H1 (cell line): ENCODE measurements at regions not wholly inside any gene's neighbourhood (a gene's known extent, or its start where the extent isn't known, plus 50 kb on each side); places are given as distances from the start of the nearest gene placed in this dataset.

Source experiments
- CTCF ChIA-PET: fragments of 300-600 bp; sonication (Branson Sonifier 250); formaldehyde crosslinking; loops from one replicate; lab custom pipeline; 2021; ENCODE audit not compliant: partially characterized antibody; lab: Charles Lee
- POLR2A ChIA-PET: fragments of 300-600 bp; sonication (Branson Sonifier 250); formaldehyde crosslinking; loops from one replicate; lab custom pipeline; 2021; ENCODE audit warnings: inconsistent platforms; ENCODE audit not compliant: partially characterized antibody; lab: Charles Lee
- DNase-seq, 2 experiments: peaks; one replicate each; pipeline versions ENCODE4 v3.0.0 to v3.0.0-alpha.2; 2010 to 2022; ENCODE audit warnings: low spot score in 2 of 2, low read depth in 1 of 2, mixed read lengths in 1 of 2
- FAIRE-seq: peaks from 2 replicates; lab custom pipeline; 2011; peaks lifted over from hg19 to GRCh38; lab: Jason Lieb, UNC
- H2AFZ ChIP-seq: 2 replicates; pipeline ENCODE4 v1.8.1; 2012; ENCODE audit warnings: low read length, inconsistent platforms
- H2AK5ac ChIP-seq: 2 replicates; pipeline ENCODE4 v1.6.1; 2013; ENCODE audit warnings: low read depth, low read length
- H2BK120ac ChIP-seq: replicated peaks from 2 replicates; pipeline ENCODE3; 2013; ENCODE audit warnings: low read depth, low read length, inconsistent platforms
- H2BK12ac ChIP-seq: 2 replicates; pipeline ENCODE4 v1.6.1; 2013; ENCODE audit warnings: low read depth, low read length
- H2BK15ac ChIP-seq: 2 replicates; pipeline ENCODE4 v1.6.1; 2013; ENCODE audit warnings: low read length
- H2BK20ac ChIP-seq: 2 replicates; pipeline ENCODE4 v1.6.1; 2013; ENCODE audit warnings: low read length
- H2BK5ac ChIP-seq: 2 replicates; pipeline ENCODE4 v1.6.1; 2013; ENCODE audit warnings: low read depth, low read length
- H3K14ac ChIP-seq: 2 replicates; pipeline ENCODE4 v1.6.1; 2013; ENCODE audit warnings: inconsistent platforms; ENCODE audit not compliant: insufficient read length
- H3K18ac ChIP-seq: 2 replicates; pipeline ENCODE4 v1.6.1; 2013; ENCODE audit warnings: low read length; ENCODE audit errors: extremely low read depth
- H3K23ac ChIP-seq: 2 replicates; pipeline ENCODE4 v1.6.1; 2013; ENCODE audit warnings: inconsistent platforms; ENCODE audit not compliant: insufficient read length
- H3K23me2 ChIP-seq: 2 replicates; pipeline ENCODE4 v1.6.1; 2013; ENCODE audit warnings: low read depth, low read length
- H3K27ac ChIP-seq: 2 replicates; pipeline ENCODE4 v1.6.1; 2011; ENCODE audit warnings: low read depth, low read length, inconsistent platforms
- H3K27me3 ChIP-seq, 4 experiments: replicated peaks in 1 of 4; 1 replicate in 1 of 4; 2 replicates in 3 of 4; pipeline versions ENCODE4 v1.6.1 to v1.8.1; 2011 to 2013; ENCODE audit warnings: low read length in 3 of 4, mild to moderate bottlenecking in 3 of 4, inconsistent platforms in 2 of 4, mixed read lengths in 2 of 4, moderate library complexity in 1 of 4; ENCODE audit not compliant: control insufficient read depth in 3 of 4, insufficient read depth in 3 of 4; ENCODE audit errors: extremely low read depth in 1 of 4
- H3K36me3 ChIP-seq, 4 experiments: 2 replicates each; pipeline versions ENCODE4 v1.6.1 to v1.8.1; 2011 to 2013; ENCODE audit warnings: mild to moderate bottlenecking in 4 of 4, low read length in 3 of 4, moderate library complexity in 2 of 4, control low read depth in 1 of 4, inconsistent platforms in 1 of 4; ENCODE audit not compliant: insufficient read depth in 4 of 4, control insufficient read depth in 2 of 4
- H3K4ac ChIP-seq: replicated peaks from 2 replicates; pipeline ENCODE3; 2013; ENCODE audit warnings: low read length, low read depth, mixed read lengths, inconsistent platforms; ENCODE audit not compliant: insufficient read length
- H3K4me1 ChIP-seq, 4 experiments: replicated peaks in 1 of 4; 1 replicate in 1 of 4; 2 replicates in 3 of 4; pipeline versions ENCODE4 v1.6.1 to v1.8.1; 2011 to 2013; ENCODE audit warnings: low read length in 3 of 4, inconsistent platforms in 2 of 4, mixed read lengths in 1 of 4; ENCODE audit not compliant: insufficient read depth in 4 of 4, control insufficient read depth in 3 of 4
- H3K4me2 ChIP-seq, 2 experiments: 2 replicates each; pipeline versions ENCODE4 v1.6.1 to v1.8.1; 2011 to 2013; ENCODE audit warnings: low read depth in 2 of 2, low read length in 2 of 2, control low read depth in 1 of 2, inconsistent platforms in 1 of 2, mild to moderate bottlenecking in 1 of 2; ENCODE audit not compliant: insufficient read depth in 1 of 2
- H3K4me3 ChIP-seq, 4 experiments: fragments of 200-600, 300-600 bp in 1 of 4; sonication (generic), shearing (Covaris generic), sonication (Bioruptor Twin) in 1 of 4; 2 replicates each; pipeline versions ENCODE4 v1.5.1 to v1.8.1; 2011 to 2016; ENCODE audit warnings: low read length in 4 of 4, low read depth in 3 of 4, control low read depth in 2 of 4, inconsistent platforms in 2 of 4, mild to moderate bottlenecking in 2 of 4, mixed read lengths in 1 of 4, moderate library complexity in 1 of 4; ENCODE audit not compliant: insufficient read depth in 2 of 4; ENCODE audit errors: extremely low read depth in 1 of 4
- H3K56ac ChIP-seq: replicated peaks from 2 replicates; pipeline ENCODE3; 2013; ENCODE audit warnings: low read depth, mild to moderate bottlenecking, mixed read lengths, low read length, inconsistent platforms; ENCODE audit not compliant: insufficient read length
- H3K79me1 ChIP-seq: 2 replicates; pipeline ENCODE4 v1.6.1; 2013; ENCODE audit warnings: low read depth, low read length, control low read depth
- H3K79me2 ChIP-seq, 2 experiments: 2 replicates each; pipeline versions ENCODE4 v1.6.1 to v1.8.1; 2012 to 2013; ENCODE audit warnings: low read length in 2 of 2, mild to moderate bottlenecking in 2 of 2, inconsistent platforms in 1 of 2; ENCODE audit not compliant: insufficient read depth in 2 of 2, control insufficient read depth in 1 of 2
- H3K9ac ChIP-seq, 4 experiments: replicated peaks in 1 of 4; 1 replicate in 1 of 4; 2 replicates in 3 of 4; pipeline versions ENCODE4 v1.6.1 to v1.8.1; 2011 to 2013; ENCODE audit warnings: low read depth in 3 of 4, low read length in 3 of 4, control low read depth in 2 of 4, mild to moderate bottlenecking in 2 of 4, moderate library complexity in 2 of 4, inconsistent platforms in 1 of 4; ENCODE audit errors: extremely low read depth in 1 of 4
- H3K9me3 ChIP-seq, 2 experiments: 2 replicates each; pipeline versions ENCODE4 v1.6.1 to v1.8.1; 2012 to 2013; ENCODE audit warnings: mild to moderate bottlenecking in 2 of 2, moderate library complexity in 2 of 2, control low read depth in 1 of 2, inconsistent platforms in 1 of 2, low read depth in 1 of 2, low read length in 1 of 2, mixed read lengths in 1 of 2; ENCODE audit not compliant: insufficient read depth in 2 of 2
- H4K20me1 ChIP-seq, 2 experiments: replicated peaks in 1 of 2; 2 replicates each; pipeline versions ENCODE3 to v1.8.1; 2011 to 2013; ENCODE audit warnings: inconsistent platforms in 2 of 2, low read length in 2 of 2, mild to moderate bottlenecking in 1 of 2; ENCODE audit not compliant: insufficient read depth in 2 of 2, control insufficient read depth in 1 of 2
- H4K5ac ChIP-seq: 2 replicates; pipeline ENCODE4 v1.6.1; 2013; ENCODE audit warnings: low read length, low read depth, mixed read lengths, inconsistent platforms; ENCODE audit not compliant: insufficient read length
- H4K8ac ChIP-seq: 2 replicates; pipeline ENCODE4 v1.8.0; 2013; ENCODE audit warnings: mild to moderate bottlenecking, moderate library complexity, low read length, inconsistent platforms; ENCODE audit not compliant: insufficient read depth; ENCODE audit errors: extremely low read depth
- H4K91ac ChIP-seq: replicated peaks from 2 replicates; pipeline ENCODE3; 2013; ENCODE audit warnings: low read length, mixed read lengths, inconsistent platforms; ENCODE audit not compliant: insufficient read length
- BCL11A ChIP-seq, 2 experiments: IDR thresholded peaks; one replicate each; pipeline ENCODE4 v1.6.1; 2011; ENCODE audit warnings: low read depth in 2 of 2, low read length in 2 of 2, mild to moderate bottlenecking in 2 of 2
- CREB1 ChIP-seq: IDR thresholded peaks from 2 replicates; pipeline ENCODE4 v1.6.1; 2012; ENCODE audit warnings: inconsistent platforms
- CTBP2 ChIP-seq: IDR thresholded peaks from 2 replicates; pipeline ENCODE4 v1.7.0; 2011; ENCODE audit warnings: borderline replicate concordance, mild to moderate bottlenecking, moderate library complexity, mixed read lengths, low read length; ENCODE audit not compliant: insufficient read depth, insufficient read length
- CTCF ChIP-seq, 3 experiments: IDR thresholded peaks; 1 replicate in 2 of 3; 2 replicates in 1 of 3; pipeline versions ENCODE4 v1.5.1 to v1.6.1; 2011; ENCODE audit warnings: low read length in 3 of 3, mild to moderate bottlenecking in 3 of 3, inconsistent platforms in 2 of 3, low read depth in 1 of 3, moderate library complexity in 1 of 3; ENCODE audit not compliant: insufficient read depth in 1 of 3; ENCODE audit errors: control extremely low read depth in 1 of 3
- HDAC2 ChIP-seq, 2 experiments: fragments of 300-600 bp in 1 of 2; sonication (generic) in 1 of 2; IDR thresholded peaks; 2 replicates each; pipeline ENCODE4 v1.6.1; 2011 to 2012; ENCODE audit warnings: low read depth in 2 of 2, low read length in 2 of 2, mild to moderate bottlenecking in 2 of 2, moderate library complexity in 2 of 2, borderline replicate concordance in 1 of 2, inconsistent platforms in 1 of 2
- KDM5A ChIP-seq: fragments of 200-600 bp; IDR thresholded peaks from 2 replicates; pipeline ENCODE4 v1.7.1; 2012; ENCODE audit warnings: mild to moderate bottlenecking, low read length, inconsistent platforms, mixed read lengths
- NANOG ChIP-seq: IDR thresholded peaks from 2 replicates; pipeline ENCODE4 v1.6.1; 2011; ENCODE audit warnings: low read length, low read depth, mild to moderate bottlenecking, inconsistent platforms; ENCODE audit not compliant: insufficient read depth, poor library complexity, severe bottlenecking
- POLR2AphosphoS5 ChIP-seq: IDR thresholded peaks from 2 replicates; pipeline ENCODE4 v1.6.1; 2011; ENCODE audit warnings: low read depth, low read length
- RFX5 ChIP-seq: IDR thresholded peaks from 2 replicates; pipeline ENCODE4 v1.6.1; 2011; ENCODE audit warnings: low read depth, low read length, improper control_type of control experiment, borderline replicate concordance
- SAP30 ChIP-seq: fragments of 300-600 bp; sonication (generic); IDR thresholded peaks from 2 replicates; pipeline ENCODE4 v1.7.1; 2012; ENCODE audit warnings: low read length, moderate library complexity, mild to moderate bottlenecking, inconsistent platforms; ENCODE audit not compliant: insufficient read depth, insufficient replicate concordance
- SIRT6 ChIP-seq: IDR thresholded peaks from one replicate; pipeline ENCODE4 v1.7.1; 2012; ENCODE audit warnings: low read length, inconsistent platforms
- WGBS, 2 experiments: shearing (Covaris generic) in 1 of 2; methylation state at CpG; one replicate each; pipeline versions ENCODE4 v1.1.6 to v1.1.7; 2013 to 2015; ENCODE audit warnings: low lambda C conversion rate in 2 of 2, mixed read lengths in 2 of 2, inconsistent platforms in 1 of 2, low coverage in 1 of 2, missing lambda C conversion rate in 1 of 2; ENCODE audit not compliant: insufficient replicate concordance in 2 of 2, insufficient coverage in 1 of 2, insufficient read length in 1 of 2; ENCODE audit errors: extremely low coverage in 1 of 2, missing lambda C conversion rate in 1 of 2; 5-methylcytosine and 5-hydroxymethylcytosine counted together

- H3K23ac ChIP-seq: no peak overlapping the region
- no peak overlapping the region for H2BK15ac ChIP-seq
- ChIA-PET POLR2A (no interaction called here), CTCF (no interaction called here)
- H2BK12ac ChIP-seq: no peak overlapping the region
- no peak overlapping the region for H3K9ac ChIP-seq
- H2AK5ac ChIP-seq: no peak overlapping the region
- no peak overlapping the region for H4K91ac ChIP-seq
- no peaks in the 10 kb centered on the region for H3K4me1 ChIP-seq
- no peak overlapping the region for H2AFZ ChIP-seq
- H3K79me2 ChIP-seq: no peaks in the 10 kb centered on the region
- H3K79me1 ChIP-seq: no peaks in the 10 kb centered on the region
- no peak overlapping the region for H3K14ac ChIP-seq
- H3K23me2 ChIP-seq: no peaks in the 10 kb centered on the region
- H3K4ac ChIP-seq: no peak overlapping the region
- no peak for FAIRE-seq
- no peak overlapping the region for H4K8ac ChIP-seq
- no peaks in the 10 kb centered on the region for H4K20me1 ChIP-seq
- no peak overlapping the region for H3K56ac ChIP-seq
- H3K27ac ChIP-seq: no peak overlapping the region
- H3K36me3 ChIP-seq: no peaks in the 10 kb centered on the region
- no peak for DNase-seq
- no peak overlapping the region for H2BK20ac ChIP-seq
- WGBS, 2 experiments: 100% methylated on average over 2 of the region's 2 CpGs; no CpG with 5 or more reads in 1 of the 2 experiments
- H3K27me3 ChIP-seq: no peaks in the 10 kb centered on the region
- no peak overlapping the region for H2BK120ac ChIP-seq
- H2BK5ac ChIP-seq: no peak overlapping the region
- H4K5ac ChIP-seq: no peak overlapping the region
- H3K18ac ChIP-seq: no peak overlapping the region
- no peak overlapping the region for H3K4me3 ChIP-seq
- H3K9me3 ChIP-seq: no peaks in the 10 kb centered on the region
- no peak overlapping the region for H3K4me2 ChIP-seq
- TF ChIP-seq SAP30: no peak
- no peak for TF ChIP-seq BCL11A (IDR thresholded peaks at IDR 0.05; ENCODE audit: low read depth in 2 of 2, low read length in 2 of 2)
- TF ChIP-seq SIRT6: no peak
- TF ChIP-seq POLR2AphosphoS5: no peak
- TF ChIP-seq NANOG: no peak
- no peak for TF ChIP-seq CREB1
- no peak for TF ChIP-seq RFX5
- TF ChIP-seq CTBP2: no peak
- no peak for TF ChIP-seq HDAC2 (IDR thresholded peaks at IDR 0.05; ENCODE audit: borderline replicate concordance in 1 of 2, low read depth in 2 of 2, low read length in 2 of 2)
- TF ChIP-seq KDM5A: no peak
- no peak for TF ChIP-seq CTCF (IDR thresholded peaks at IDR 0.05; ENCODE audit: control extremely low read depth in 1 of 3, insufficient read depth in 1 of 3, low read depth in 1 of 3, low read length in 3 of 3)
Measured at GRCh38 chr7:120165227-120165626, 107.7 kb upstream of the KCND2 start.
